GM21515 (cell line): ENCODE measurements at regions not wholly inside any gene's neighbourhood (a gene's known extent, or its start where the extent isn't known, plus 50 kb on each side); places are given as distances from the start of the nearest gene placed in this dataset.
"Not testable (repeated sequence)": the region's sequence is repeated elsewhere in the genome, so short reads cannot be mapped to it uniquely, and the experiment has no call there.

ENCODE experiments used
- ATAC-seq: cut with Tn5 transposase; IDR thresholded peaks from one replicate; pipeline ENCODE4 v1.9.1; 2021; ENCODE audit not compliant: unreplicated experiment

DNA sequence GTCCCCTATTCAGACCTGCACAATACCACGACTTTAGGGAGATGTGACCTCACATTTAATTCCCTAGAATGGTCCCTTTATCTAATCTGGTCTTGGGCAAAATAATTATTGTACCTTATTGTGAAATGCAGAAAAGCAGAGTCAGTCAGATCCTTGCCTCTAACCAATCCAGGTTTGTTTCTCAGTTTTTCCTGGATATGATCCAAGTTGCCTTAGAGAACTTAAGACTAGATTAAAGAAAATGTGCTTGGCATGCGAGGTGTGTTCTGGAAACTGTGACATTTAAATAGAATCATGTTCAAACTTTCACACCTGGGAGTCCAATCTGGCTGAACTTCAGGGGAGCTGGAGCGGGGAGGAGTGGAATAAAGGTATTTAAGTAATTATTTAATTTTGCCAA lies 696.2 kb downstream of the DNAH5 start:
- ATAC-seq = no peak

DNA sequence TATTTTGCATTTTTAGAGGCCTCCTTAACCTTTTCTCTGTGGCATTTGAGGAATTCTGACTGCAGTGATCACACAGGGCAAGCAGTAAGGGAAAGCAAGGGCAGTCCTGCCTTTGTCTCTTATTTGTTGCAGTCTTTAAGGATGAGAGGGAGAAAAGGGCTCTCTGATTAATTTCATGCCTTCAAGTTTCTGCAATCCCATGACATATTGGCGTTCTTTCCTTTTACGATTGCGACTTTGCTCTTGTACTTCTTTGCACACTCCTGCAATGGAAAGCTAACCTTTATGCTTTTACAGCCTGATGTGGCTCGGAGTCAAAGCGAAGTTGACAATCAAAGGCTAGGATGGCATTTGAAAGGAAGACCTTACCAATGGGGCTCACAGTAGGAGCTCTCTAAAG lies 698.4 kb downstream of the DNAH5 start:
- no peak for ATAC-seq

DNA sequence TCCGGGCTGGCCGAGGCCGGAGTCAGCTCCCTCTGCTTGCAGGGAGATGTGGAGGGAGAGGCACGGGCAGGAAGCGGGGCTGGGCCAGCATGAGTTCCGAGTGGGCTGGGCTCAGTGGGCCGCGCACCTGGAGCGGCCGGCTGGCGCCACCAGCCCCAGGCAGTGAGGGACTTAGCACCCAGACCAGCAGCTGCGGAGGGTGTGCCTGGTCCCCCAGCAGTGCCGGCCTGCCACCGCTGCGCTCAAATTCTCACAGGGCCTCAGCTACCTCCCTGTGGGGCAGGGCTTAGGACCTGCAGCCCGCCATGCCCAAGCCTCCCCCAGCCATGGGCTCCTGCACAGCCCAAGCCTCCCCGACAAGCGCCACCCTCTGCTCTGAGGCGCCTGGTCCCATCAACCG lies 700.3 kb downstream of the DNAH5 start:
- no peak for ATAC-seq

DNA sequence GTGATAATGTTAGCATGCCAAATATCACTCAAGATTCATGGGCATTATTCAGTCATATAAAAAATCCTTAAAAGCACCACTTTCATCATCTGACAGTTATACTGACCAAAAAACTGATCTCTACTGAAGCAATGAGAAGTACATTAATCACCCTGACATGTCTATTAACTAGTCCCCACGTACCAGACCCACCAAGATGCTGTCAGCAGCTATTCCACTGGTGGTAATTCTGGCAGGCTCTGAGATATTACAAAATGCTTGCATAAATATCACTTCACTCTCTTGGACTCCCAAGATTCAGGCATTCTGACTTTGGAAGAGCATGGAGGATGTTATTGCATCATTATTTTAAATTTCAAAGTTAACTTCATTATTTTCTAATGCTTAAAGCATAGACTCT lies 717.0 kb downstream of the DNAH5 start:
- ATAC-seq = no peak

DNA sequence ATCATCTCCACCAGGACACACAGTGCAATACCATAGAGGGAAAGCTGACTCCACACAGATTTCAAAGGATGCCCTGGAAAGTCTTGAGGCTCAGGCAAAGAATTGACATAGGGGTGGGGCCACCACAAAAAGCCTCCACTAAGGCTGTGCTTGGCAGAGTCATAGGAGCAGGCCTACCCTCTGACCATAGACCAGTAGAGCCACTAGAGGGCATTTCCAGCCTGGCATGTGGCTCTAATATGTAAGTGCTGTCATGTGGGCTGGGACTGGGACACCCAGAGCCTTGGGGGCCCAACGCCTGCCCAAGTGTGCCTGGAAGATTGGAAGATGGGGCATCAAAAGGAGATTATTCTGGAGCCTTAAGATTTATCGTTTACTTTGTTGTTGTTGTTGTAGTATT lies 726.0 kb downstream of the DNAH5 start:
- ATAC-seq = no peak

DNA sequence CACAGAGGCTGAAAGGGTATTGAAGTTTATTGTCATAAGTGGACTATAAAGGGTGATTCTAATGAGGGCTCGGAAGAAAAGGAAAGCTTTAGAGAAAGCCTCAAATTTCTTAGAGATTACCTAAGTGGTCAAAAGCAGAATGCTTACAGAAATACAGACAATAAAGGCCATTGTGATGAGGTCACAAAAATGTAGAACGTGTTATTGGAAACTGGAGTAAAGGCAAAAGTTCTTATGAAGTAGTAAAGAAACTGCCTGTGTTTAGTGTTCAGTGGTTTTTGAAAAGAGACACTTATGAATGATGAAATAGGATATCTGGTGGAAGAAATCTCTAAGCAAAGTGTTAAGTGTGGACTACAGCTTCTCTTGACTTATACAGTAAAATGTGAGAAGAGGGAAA lies 726.9 kb downstream of the DNAH5 start:
- ATAC-seq = no peak

DNA sequence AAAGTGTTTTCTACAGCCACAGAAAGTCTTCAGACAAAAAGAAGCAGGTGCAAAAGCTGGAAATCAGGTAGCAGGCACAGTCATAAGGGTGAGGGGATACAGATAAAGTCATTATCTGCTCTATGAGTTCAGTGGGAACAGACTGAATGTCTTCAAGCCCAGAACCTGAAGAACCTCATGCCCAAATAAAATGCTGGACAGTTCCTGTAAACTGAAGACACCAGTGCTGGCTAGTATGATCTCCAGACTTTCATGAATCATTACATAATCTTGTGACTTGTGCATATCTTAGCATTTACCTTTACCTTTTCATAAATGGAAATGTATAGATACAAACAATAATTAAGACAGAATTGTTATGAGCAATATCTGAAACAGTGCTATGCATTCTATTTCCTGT lies 728.7 kb downstream of the DNAH5 start:
- no peak for ATAC-seq

DNA sequence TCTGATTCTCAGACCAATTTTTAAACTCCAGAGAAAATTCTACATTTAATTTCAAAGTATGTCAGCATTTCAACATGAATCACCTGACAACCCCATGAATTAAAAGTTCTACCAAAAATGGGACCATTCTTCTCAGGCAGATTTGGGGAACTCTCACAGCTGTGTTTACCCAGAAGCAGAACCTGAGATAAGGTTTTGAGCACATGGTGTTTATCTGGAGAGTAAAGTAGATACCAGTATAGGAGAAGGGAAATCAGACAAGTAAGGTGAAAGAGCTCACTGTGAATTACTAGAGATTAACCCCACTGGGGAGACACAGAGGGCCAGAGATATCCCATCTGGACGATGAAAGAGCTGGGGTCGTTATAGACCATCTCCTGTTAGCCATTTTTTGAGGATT lies 729.1 kb downstream of the DNAH5 start:
- no peak for ATAC-seq

DNA sequence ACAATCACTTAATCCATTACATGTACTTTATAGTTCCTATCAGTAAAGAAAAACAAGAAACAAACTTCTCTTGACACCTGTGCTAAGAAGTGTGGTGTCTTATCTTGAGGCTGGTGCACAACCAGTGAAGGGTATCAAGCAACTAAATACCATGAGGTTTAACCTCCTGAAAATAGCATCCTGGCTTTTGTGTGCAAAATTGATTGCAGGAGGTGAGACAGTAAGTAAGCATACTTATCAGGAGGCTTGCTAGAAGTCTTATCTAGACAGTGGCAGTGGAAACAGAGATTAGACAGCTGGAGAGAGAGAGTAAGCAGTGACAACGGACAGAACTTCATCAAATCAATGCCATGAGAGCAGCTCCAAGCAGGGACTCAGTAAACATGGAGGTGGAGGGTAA lies 730.3 kb downstream of the DNAH5 start:
- ATAC-seq = no peak

DNA sequence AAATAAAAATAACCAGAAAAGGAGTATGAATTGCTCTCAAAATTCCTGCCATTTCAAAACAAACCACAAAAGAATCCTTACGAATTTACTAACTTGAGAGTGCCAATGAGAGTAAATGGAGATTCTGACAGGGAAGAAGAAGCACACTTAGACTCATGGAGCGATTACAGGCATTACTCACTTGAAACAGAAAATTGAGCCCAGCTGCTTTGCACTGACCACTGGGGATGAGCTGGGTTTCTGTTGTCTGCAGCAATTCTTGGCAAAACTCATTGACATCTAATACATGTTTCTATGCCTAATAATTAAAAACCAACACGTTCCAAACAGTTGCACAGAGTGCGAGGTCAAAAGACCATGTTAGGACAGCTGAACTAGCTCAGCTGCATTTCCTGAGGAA lies 731.6 kb downstream of the DNAH5 start:
- no peak for ATAC-seq

DNA sequence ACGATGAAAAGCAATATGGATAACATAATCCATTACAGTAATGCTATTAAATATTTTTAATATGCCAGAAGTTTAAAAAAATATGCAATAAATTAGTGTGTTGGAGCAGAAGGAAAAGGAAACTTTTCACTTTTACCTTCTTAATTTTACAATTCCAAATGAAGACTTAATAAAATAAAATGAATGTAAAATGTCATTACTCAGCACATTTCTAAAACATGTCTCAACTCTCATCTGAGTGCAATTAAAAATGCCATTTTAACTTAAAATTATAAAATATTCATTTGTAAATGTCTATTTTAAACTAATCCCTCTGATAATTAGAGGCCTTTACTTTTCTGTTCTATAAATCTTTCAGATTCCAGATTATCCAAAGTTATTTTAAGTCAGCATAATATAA lies 733.4 kb downstream of the DNAH5 start:
- no peak for ATAC-seq

DNA sequence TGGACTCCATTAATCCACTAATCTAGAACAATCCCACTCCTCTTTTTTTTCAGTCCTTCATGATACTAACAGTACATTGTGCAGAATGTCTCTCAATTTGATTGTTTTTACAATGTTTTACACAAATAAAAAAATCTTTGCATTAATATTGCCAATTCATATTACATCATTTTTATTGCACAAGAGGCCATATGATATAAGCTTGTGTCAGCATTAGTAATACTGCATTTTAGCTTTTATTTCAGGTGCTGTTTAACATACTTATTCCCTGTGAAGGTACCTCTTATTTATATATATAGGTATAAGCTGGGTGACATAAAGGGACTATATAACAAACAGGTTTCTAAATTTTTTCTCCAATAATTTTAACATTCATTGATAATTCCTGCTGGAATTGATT lies 737.4 kb downstream of the DNAH5 start:
- ATAC-seq = no peak

DNA sequence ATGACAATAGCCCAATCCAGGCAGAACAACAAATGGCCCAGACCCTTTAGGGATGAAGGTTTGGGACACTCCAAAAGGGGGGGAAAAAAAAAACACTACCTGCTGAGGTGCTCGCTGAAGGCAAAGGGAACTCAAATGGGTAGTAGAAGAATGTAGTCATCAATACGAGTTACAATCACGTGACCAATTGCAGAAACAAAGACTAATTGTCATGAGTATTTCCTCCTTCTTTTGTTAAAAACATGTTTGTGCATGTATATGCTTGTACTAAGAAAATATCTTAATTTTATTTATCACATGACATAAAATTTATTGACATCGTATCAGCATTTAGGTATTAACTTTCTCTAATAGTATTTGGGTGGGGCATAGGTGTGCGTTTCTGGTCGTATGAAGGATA lies 743.5 kb downstream of the DNAH5 start:
- no peak for ATAC-seq

DNA sequence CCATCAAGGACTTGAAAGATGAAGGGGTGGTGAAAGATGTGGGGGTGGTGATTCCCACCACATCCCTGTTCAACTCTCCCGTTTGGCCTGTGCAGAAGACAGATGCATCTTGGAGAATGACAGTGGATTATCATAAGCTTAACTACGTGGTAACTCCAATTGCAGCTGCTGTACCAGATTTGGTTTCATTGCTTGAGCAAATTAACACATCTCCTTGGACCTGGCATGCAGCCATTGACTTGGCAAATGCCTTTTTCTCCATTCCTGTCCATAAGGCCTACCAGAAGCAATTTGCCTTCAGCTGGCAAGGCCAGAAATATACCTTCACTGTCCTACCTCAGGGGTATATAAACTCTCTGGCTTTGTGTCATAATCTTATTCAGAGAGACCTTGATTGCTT lies 746.3 kb downstream of the DNAH5 start:
- ATAC-seq = not testable (repeated sequence)

DNA sequence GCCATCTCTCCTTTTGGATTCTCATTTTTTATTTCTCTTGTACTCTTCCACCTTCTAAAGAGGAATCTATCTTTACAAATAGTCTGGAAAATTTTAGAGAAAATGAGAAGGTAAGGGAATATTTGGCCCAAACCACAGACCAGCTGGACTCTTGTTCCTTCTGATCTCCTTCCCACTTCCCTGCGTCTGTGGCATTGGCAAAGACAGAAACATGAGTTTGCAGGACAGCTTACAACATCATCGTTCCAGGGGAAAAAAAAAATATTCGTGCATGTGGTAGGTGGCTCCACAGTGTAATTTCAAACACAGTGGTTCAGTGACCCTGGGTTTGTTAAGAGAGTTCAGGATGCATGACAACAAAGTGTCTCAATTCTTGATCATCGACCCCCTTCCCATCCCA lies 755.0 kb downstream of the DNAH5 start:
- no peak for ATAC-seq

DNA sequence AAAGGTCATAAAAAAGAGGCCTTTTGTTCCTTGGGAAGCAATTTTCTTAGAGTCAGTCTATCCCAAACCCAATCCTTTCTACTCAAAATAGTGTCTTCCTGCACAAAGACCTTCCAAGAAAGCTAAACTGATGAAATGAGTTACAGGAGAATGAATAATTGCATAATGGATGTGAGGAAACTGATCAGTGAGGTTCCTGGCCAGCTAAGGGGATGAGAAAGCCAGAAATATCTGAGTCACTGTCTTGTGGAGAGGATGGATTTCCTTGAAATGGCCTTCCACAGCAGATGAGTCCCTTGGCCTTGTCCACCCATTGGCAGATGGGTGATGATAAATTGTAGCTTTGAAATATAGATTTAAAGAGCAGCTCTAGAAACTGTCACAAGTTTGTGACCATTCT lies 756.1 kb downstream of the DNAH5 start:
- no peak for ATAC-seq

DNA sequence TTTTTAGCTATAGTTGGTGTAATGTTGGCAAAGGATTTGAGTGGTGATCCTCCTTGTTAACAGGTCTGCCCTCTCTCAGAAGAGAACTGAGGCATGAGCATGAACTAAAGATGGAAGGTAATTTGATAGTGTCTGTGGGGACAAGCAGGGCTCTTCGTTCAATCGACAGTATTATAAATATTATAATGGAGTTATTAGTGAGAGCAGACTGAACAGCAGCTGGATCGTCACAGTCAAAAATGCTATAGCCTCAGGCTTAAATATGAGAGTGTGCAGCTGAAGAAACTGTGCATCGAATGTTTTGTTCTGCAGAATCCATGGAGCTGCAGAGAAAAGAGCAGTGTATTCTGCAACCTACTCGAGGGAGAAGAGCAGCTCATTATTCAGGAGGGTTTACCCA lies 757.3 kb downstream of the DNAH5 start:
- no peak for ATAC-seq

DNA sequence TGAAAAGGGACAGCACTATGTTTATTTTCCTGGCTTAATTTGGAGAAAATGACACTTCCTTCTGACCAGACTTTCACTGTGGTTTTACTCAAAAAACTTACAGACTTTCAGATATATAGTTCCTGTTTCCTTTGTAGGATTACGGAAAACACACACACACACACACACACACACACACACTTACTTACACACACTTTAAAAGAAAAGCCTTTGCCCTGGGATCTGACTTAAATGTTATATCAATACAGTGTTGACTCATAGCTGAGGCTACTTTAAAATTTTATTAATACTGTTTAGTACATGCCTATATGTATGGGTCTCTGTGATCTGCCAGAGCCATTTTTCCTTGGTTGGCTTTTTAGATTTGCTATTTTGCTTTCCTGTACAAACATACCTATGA lies 758.3 kb downstream of the DNAH5 start:
- no peak for ATAC-seq

DNA sequence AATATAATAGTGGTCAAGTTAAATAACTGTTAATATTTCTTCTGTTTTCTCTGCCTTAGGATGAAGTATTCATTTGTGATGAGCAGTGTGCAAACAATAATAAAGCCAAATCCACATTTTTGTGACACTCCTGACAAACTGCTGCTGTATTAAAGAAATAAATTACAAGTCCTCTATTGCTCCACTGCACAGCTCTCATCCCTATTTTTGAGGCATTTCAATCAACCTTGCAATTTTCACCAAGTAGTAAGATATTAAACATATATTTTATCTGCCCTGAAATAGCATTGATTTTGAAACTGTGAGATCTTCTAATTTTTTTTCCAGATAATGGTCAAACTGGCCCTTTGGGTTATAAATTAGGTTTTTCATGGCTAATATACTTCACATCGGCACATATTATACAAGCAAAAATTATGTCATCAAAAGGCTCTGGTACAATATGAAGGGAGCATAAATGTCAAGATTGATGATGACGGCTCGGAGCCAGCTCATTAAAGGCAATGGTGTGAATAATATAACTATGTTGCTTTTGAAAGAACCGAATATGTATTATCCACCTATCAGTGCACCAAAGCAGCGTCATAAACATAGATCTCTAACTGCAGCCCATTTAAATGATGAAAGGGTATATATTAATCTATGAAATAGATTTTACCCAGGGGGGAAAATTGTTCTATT lies 764.9 kb downstream of the DNAH5 start:
- ATAC-seq = no peak

DNA sequence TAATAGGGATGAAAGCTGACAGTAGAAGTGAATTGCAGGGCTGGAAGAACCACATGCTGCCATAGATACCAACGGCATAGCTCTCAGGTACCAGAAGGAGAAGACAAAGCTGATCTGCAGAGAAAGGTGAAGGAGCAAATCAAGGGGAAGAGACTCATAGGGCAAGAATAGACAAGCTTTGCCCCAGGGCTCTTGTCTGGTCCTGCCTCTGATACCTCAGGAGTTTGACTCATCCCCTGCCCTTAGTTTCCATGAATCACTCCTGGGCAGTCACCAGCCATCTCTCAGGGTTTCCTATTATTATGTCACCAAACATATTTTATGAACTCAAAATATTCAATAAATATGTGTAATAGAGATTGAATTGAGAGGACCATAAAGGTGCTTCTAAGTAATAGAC lies 800.9 kb downstream of the DNAH5 start:
- ATAC-seq = no peak

DNA sequence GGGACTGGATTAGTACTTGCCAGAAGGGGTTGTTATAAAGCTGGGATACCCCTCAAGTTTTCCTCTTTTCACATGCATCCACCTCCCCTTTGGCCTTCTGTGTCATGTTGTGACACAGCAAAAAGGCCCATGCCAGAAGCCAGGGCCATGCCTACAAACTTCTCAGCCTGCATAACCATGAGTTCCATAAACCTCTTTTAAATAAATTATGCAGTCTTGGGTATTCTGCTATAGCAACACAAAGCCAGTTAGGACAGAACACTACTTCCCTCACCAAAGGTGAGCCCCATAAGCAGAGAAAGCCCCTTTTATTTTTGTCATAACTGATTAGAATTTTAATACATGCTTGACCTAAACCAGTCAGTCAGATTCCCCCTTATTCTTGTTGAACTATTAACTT lies 801.3 kb downstream of the DNAH5 start:
- ATAC-seq = no peak

DNA sequence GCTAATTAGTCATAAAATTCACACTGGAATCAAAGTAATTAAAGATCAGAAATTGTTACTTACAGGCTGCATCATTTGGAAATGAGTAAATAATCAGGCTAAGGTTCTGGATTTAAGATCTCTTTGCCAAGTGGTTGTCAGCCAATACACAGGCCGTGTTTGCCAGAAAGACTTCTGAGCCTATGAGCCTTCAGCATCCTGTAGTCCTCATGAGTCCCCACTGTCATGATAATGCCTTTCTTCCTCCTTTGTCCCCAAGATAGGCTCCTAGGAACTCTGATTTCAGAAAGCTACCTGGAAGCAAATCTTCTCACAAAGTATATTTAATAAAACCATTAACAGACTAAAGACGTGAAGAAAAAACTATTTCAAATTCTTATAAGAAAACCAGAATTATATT lies 810.5 kb downstream of the DNAH5 start:
- no peak for ATAC-seq

DNA sequence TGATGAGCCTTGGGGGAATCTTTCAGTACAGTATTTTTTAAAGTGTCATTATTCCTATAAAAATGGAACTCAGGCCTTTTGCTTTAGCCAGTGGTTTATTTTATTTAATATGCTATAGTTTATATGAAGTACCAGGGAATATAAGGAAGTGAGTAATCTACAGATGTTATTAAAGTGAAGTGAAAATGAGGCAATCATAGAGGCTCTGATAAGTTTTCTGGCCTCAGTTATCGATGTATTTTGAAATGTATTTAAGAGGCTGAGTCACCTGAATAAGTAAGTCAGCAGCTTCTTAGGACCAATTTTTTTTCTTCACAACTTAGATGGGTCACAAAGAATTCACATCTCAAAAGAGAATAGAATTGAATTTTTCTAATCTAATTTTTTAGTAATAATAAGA lies 829.0 kb downstream of the DNAH5 start:
- no peak for ATAC-seq

DNA sequence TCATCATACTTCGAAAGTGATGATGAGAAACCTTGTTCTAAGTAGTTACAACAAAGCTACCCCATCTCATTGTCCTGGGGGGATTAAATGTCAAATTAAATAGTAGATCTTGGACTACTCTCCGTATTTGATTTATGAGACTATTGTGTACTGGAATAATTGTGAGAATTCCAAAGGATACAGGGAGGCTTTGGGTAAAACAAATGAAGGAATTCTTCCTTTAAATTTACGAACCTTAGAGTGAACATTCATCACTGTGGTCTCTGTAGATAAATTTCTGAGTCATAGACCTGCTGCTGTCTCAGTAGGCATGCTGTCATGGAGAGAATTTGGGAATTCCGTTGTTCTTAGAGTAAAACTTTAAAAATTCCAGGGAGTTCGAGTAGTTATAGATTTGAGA lies 836.2 kb downstream of the DNAH5 start:
- ATAC-seq = no peak
